WTC11 (cell line): ENCODE measurements at regions not wholly inside any gene's neighbourhood (a gene's known extent, or its start where the extent isn't known, plus 50 kb on each side); places are given as distances from the start of the nearest gene placed in this dataset.

Experiments
- ATAC-seq: fragments of 200-7000 bp; cut with Tn5 transposase; 2 replicates; pipeline ENCODE4 v1.10.0; 2021; ENCODE audit warnings: mild to moderate bottlenecking, moderate library complexity
- CTCF ChIA-PET: fragments of 300-600 bp; sonication (Branson Sonifier 250); formaldehyde crosslinking; loops from one replicate; lab custom pipeline; 2021; ENCODE audit warnings: antibody characterized with exemption; lab: Charles Lee
- POLR2A ChIA-PET: fragments of 350-600 bp; sonication (Branson Sonifier 250); formaldehyde crosslinking; loops from one replicate; lab custom pipeline; 2021; ENCODE audit warnings: antibody characterized with exemption; lab: Charles Lee
- DNase-seq: peaks from one replicate; pipeline ENCODE4 v3.0.0; 2021; ENCODE audit warnings: low spot score
- H3K27ac Mint-ChIP-seq: 2 replicates; pipeline ENCODE4 v1.8.0; 2021; ENCODE audit warnings: mixed read lengths
- H3K27me3 Mint-ChIP-seq: 2 replicates; pipeline ENCODE4 v1.8.0; 2021; ENCODE audit warnings: low read depth, mild to moderate bottlenecking, moderate library complexity, mixed read lengths
- H3K36me3 Mint-ChIP-seq: 2 replicates; pipeline ENCODE4 v1.8.0; 2021; ENCODE audit warnings: mixed read lengths
- H3K4me1 Mint-ChIP-seq: 2 replicates; pipeline ENCODE4 v1.8.0; 2022; ENCODE audit warnings: mixed read lengths
- H3K4me3 Mint-ChIP-seq: 2 replicates; pipeline ENCODE4 v1.8.0; 2021; ENCODE audit warnings: mild to moderate bottlenecking, moderate library complexity, mixed read lengths
- H3K9me3 Mint-ChIP-seq: 2 replicates; pipeline ENCODE4 v1.8.0; 2021; ENCODE audit warnings: mixed read lengths
- AFF4 ChIP-seq: sonication (generic); formaldehyde crosslinking; IDR thresholded peaks from 2 replicates; pipeline ENCODE4 v1.8.1; 2023; ENCODE audit warnings: mild to moderate bottlenecking, missing genetic modification reagents, borderline replicate concordance
- AR ChIP-seq: fragments of 250-450 bp; sonication (Bioruptor Pico); IDR thresholded peaks from 2 replicates; pipeline ENCODE4 v1.9.0; 2021; ENCODE audit warnings: mild to moderate bottlenecking
- ATF6 ChIP-seq: sonication (generic); formaldehyde crosslinking; IDR thresholded peaks from 2 replicates; pipeline ENCODE4 v1.8.1; 2023; ENCODE audit warnings: mild to moderate bottlenecking, missing genetic modification reagents
- ERG ChIP-seq: fragments of 250-450 bp; sonication (Bioruptor Pico); IDR thresholded peaks from 2 replicates; pipeline ENCODE4 v1.8.0; 2021; ENCODE audit warnings: mild to moderate bottlenecking
- ETV6 ChIP-seq: sonication (generic); formaldehyde crosslinking; IDR thresholded peaks from 2 replicates; pipeline ENCODE4 v1.8.1; 2022; ENCODE audit warnings: mild to moderate bottlenecking, missing genetic modification reagents
- HMGA2 ChIP-seq: fragments of 250-450 bp; sonication (Bioruptor Pico); IDR thresholded peaks from 2 replicates; pipeline ENCODE4 v1.4.0; 2021; ENCODE audit warnings: mild to moderate bottlenecking, moderate library complexity
- IRF2 ChIP-seq: sonication (generic); formaldehyde crosslinking; IDR thresholded peaks from 2 replicates; pipeline ENCODE4 v1.8.0; 2022; ENCODE audit warnings: low read depth, missing genetic modification reagents, borderline replicate concordance
- MAX ChIP-seq: sonication (generic); formaldehyde crosslinking; IDR thresholded peaks from 2 replicates; pipeline ENCODE4 v1.8.0; 2022; ENCODE audit warnings: mild to moderate bottlenecking, missing genetic modification reagents
- NFE2L1 ChIP-seq: sonication (generic); formaldehyde crosslinking; IDR thresholded peaks from 2 replicates; pipeline ENCODE4 v1.8.1; 2023; ENCODE audit warnings: missing genetic modification reagents
- USF1 ChIP-seq: sonication (generic); formaldehyde crosslinking; IDR thresholded peaks from 2 replicates; pipeline ENCODE4 v1.8.0; 2022; ENCODE audit warnings: mild to moderate bottlenecking, missing genetic modification reagents
- TF ChIP-seq, protein P1 (sequence below): sonication (generic); formaldehyde crosslinking; IDR thresholded peaks from 2 replicates; pipeline ENCODE4 v1.8.1; 2023; ENCODE audit warnings: mild to moderate bottlenecking, moderate library complexity, missing genetic modification reagents
- TF ChIP-seq, protein P2 (sequence below): fragments of 200-600 bp; IDR thresholded peaks from 2 replicates; pipeline ENCODE4 v1.8.0; 2022; ENCODE audit warnings: antibody characterized with exemption
- TF ChIP-seq, protein P3 (sequence below): sonication (generic); formaldehyde crosslinking; conservative IDR thresholded peaks from 2 replicates; pipeline ENCODE4 v1.8.1; 2022; ENCODE audit warnings: mild to moderate bottlenecking, missing genetic modification reagents
- TF ChIP-seq, protein P4 (sequence below): sonication (generic); formaldehyde crosslinking; IDR thresholded peaks from 2 replicates; pipeline ENCODE4 v1.8.0; 2023; ENCODE audit warnings: mild to moderate bottlenecking, missing genetic modification reagents
- TF ChIP-seq, protein P5 (sequence below): sonication (generic); formaldehyde crosslinking; IDR thresholded peaks from 2 replicates; pipeline ENCODE4 v1.8.0; 2022; ENCODE audit warnings: missing genetic modification reagents

- DNase-seq (no peak), ATAC-seq (no peak)
- no peak overlapping the region for H3K27ac Mint-ChIP-seq
- ChIA-PET POLR2A (no interaction called here), CTCF (no interaction called here)
- peaks cover 28% of the 10 kb centered on the region for H3K36me3 Mint-ChIP-seq
- H3K4me1 Mint-ChIP-seq, result peaks cover 13% of the 10 kb centered on the region
- H3K27me3 Mint-ChIP-seq, result no peaks in the 10 kb centered on the region
- peaks cover 33% of the 10 kb centered on the region for H3K9me3 Mint-ChIP-seq
- H3K4me3 Mint-ChIP-seq, result no peak overlapping the region
- TF ChIP-seq, protein P1, sequence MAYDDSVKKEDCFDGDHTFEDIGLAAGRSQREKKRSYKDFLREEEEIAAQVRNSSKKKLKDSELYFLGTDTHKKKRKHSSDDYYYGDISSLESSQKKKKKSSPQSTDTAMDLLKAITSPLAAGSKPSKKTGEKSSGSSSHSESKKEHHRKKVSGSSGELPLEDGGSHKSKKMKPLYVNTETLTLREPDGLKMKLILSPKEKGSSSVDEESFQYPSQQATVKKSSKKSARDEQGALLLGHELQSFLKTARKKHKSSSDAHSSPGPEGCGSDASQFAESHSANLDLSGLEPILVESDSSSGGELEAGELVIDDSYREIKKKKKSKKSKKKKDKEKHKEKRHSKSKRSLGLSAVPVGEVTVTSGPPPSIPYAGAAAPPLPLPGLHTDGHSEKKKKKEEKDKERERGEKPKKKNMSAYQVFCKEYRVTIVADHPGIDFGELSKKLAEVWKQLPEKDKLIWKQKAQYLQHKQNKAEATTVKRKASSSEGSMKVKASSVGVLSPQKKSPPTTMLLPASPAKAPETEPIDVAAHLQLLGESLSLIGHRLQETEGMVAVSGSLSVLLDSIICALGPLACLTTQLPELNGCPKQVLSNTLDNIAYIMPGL, result no peak
- no peak for TF ChIP-seq ERG (CRISPR knock-in tag)
- TF ChIP-seq, protein P2, sequence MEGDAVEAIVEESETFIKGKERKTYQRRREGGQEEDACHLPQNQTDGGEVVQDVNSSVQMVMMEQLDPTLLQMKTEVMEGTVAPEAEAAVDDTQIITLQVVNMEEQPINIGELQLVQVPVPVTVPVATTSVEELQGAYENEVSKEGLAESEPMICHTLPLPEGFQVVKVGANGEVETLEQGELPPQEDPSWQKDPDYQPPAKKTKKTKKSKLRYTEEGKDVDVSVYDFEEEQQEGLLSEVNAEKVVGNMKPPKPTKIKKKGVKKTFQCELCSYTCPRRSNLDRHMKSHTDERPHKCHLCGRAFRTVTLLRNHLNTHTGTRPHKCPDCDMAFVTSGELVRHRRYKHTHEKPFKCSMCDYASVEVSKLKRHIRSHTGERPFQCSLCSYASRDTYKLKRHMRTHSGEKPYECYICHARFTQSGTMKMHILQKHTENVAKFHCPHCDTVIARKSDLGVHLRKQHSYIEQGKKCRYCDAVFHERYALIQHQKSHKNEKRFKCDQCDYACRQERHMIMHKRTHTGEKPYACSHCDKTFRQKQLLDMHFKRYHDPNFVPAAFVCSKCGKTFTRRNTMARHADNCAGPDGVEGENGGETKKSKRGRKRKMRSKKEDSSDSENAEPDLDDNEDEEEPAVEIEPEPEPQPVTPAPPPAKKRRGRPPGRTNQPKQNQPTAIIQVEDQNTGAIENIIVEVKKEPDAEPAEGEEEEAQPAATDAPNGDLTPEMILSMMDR, result no peak
- TF ChIP-seq, protein P3, sequence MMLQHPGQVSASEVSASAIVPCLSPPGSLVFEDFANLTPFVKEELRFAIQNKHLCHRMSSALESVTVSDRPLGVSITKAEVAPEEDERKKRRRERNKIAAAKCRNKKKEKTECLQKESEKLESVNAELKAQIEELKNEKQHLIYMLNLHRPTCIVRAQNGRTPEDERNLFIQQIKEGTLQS (CRISPR knock-in tag), result no peak
- TF ChIP-seq IRF2, result no peak
- TF ChIP-seq HMGA2 (CRISPR knock-in tag), result no peak
- TF ChIP-seq, protein P4, sequence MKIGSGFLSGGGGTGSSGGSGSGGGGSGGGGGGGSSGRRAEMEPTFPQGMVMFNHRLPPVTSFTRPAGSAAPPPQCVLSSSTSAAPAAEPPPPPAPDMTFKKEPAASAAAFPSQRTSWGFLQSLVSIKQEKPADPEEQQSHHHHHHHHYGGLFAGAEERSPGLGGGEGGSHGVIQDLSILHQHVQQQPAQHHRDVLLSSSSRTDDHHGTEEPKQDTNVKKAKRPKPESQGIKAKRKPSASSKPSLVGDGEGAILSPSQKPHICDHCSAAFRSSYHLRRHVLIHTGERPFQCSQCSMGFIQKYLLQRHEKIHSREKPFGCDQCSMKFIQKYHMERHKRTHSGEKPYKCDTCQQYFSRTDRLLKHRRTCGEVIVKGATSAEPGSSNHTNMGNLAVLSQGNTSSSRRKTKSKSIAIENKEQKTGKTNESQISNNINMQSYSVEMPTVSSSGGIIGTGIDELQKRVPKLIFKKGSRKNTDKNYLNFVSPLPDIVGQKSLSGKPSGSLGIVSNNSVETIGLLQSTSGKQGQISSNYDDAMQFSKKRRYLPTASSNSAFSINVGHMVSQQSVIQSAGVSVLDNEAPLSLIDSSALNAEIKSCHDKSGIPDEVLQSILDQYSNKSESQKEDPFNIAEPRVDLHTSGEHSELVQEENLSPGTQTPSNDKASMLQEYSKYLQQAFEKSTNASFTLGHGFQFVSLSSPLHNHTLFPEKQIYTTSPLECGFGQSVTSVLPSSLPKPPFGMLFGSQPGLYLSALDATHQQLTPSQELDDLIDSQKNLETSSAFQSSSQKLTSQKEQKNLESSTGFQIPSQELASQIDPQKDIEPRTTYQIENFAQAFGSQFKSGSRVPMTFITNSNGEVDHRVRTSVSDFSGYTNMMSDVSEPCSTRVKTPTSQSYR (CRISPR knock-in tag), result no peak
- TF ChIP-seq MAX (CRISPR knock-in tag), result no peak
- no peak for TF ChIP-seq ETV6 (CRISPR knock-in tag)
- TF ChIP-seq NFE2L1 (CRISPR knock-in tag), result no peak
- no peak for TF ChIP-seq AFF4 (CRISPR knock-in tag)
- TF ChIP-seq, protein P5, sequence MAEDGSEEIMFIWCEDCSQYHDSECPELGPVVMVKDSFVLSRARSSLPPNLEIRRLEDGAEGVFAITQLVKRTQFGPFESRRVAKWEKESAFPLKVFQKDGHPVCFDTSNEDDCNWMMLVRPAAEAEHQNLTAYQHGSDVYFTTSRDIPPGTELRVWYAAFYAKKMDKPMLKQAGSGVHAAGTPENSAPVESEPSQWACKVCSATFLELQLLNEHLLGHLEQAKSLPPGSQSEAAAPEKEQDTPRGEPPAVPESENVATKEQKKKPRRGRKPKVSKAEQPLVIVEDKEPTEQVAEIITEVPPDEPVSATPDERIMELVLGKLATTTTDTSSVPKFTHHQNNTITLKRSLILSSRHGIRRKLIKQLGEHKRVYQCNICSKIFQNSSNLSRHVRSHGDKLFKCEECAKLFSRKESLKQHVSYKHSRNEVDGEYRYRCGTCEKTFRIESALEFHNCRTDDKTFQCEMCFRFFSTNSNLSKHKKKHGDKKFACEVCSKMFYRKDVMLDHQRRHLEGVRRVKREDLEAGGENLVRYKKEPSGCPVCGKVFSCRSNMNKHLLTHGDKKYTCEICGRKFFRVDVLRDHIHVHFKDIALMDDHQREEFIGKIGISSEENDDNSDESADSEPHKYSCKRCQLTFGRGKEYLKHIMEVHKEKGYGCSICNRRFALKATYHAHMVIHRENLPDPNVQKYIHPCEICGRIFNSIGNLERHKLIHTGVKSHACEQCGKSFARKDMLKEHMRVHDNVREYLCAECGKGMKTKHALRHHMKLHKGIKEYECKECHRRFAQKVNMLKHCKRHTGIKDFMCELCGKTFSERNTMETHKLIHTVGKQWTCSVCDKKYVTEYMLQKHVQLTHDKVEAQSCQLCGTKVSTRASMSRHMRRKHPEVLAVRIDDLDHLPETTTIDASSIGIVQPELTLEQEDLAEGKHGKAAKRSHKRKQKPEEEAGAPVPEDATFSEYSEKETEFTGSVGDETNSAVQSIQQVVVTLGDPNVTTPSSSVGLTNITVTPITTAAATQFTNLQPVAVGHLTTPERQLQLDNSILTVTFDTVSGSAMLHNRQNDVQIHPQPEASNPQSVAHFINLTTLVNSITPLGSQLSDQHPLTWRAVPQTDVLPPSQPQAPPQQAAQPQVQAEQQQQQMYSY, result no peak
- TF ChIP-seq USF1 (CRISPR knock-in tag), result no peak
- TF ChIP-seq AR, result no peak
- no peak for TF ChIP-seq ATF6
Observed at GRCh38 chr14:62451221-62451620, 594.0 kb downstream of the KCNH5 start.
